Activated T-helper 17 cell treated with anti-CD3 and anti-CD28 coated beads, Interleukin-2, amount 50 U/mL, for 72 hours (primary cell): ENCODE measurements at regions not wholly inside any gene's neighbourhood (a gene's known extent, or its start where the extent isn't known, plus 50 kb on each side); places are given as distances from the start of the nearest gene placed in this dataset.
"Not testable (repeated sequence)": the region's sequence is repeated elsewhere in the genome, so short reads cannot be mapped to it uniquely, and the experiment has no call there.

Experiments
- ATAC-seq: fragments of 150-1000 bp; cut with Tn5 transposase; replicated peaks from 2 replicates; pipeline ENCODE4 v1.10.0; 2021; ENCODE audit warnings: mild to moderate bottlenecking, moderate library complexity
- H3K27ac Mint-ChIP-seq: one replicate; pipeline ENCODE4 v1.8.0; 2022; ENCODE audit warnings: mixed read lengths
- H3K27me3 Mint-ChIP-seq: one replicate; pipeline ENCODE4 v1.8.0; 2022; ENCODE audit warnings: mixed read lengths
- H3K36me3 Mint-ChIP-seq: one replicate; pipeline ENCODE4 v1.8.0; 2022; ENCODE audit warnings: low read depth, mild to moderate bottlenecking, mixed read lengths
- H3K4me1 Mint-ChIP-seq: one replicate; pipeline ENCODE4 v1.8.0; 2022; ENCODE audit warnings: mixed read lengths
- H3K4me3 Mint-ChIP-seq: one replicate; pipeline ENCODE4 v1.8.0; 2022; ENCODE audit warnings: mild to moderate bottlenecking, mixed read lengths
- H3K9me3 Mint-ChIP-seq: one replicate; pipeline ENCODE4 v1.8.0; 2022; ENCODE audit warnings: mixed read lengths

- H3K4me3 Mint-ChIP-seq = no peak overlapping the region
- no peaks in the 10 kb centered on the region for H3K27me3 Mint-ChIP-seq
- ATAC-seq = no peak
- H3K4me1 Mint-ChIP-seq = no peaks in the 10 kb centered on the region
- no peaks in the 10 kb centered on the region for H3K36me3 Mint-ChIP-seq
- no peak overlapping the region for H3K27ac Mint-ChIP-seq
- peaks cover 9% of the 10 kb centered on the region for H3K9me3 Mint-ChIP-seq
These were observed 797.3 kb upstream of the FRG1 start for GRCh38 chr4:189143263-189143952.

GRCh38 chr4:189147005-189147929 lies 793.4 kb upstream of the FRG1 start:
- ATAC-seq = no peak
- no peak overlapping the region for H3K27ac Mint-ChIP-seq
- H3K4me1 Mint-ChIP-seq = no peaks in the 10 kb centered on the region
- H3K27me3 Mint-ChIP-seq = no peaks in the 10 kb centered on the region
- H3K4me3 Mint-ChIP-seq = no peak overlapping the region
- H3K9me3 Mint-ChIP-seq = peaks cover 19% of the 10 kb centered on the region
- H3K36me3 Mint-ChIP-seq = no peaks in the 10 kb centered on the region

GRCh38 chr4:189155083-189155482 lies 785.6 kb upstream of the FRG1 start:
- not testable (repeated sequence) for H3K27me3 Mint-ChIP-seq, ATAC-seq, H3K4me3 Mint-ChIP-seq, H3K27ac Mint-ChIP-seq, H3K4me1 Mint-ChIP-seq, H3K36me3 Mint-ChIP-seq
- H3K9me3 Mint-ChIP-seq = peaks cover 22% of the 10 kb centered on the region

GRCh38 chr4:189162073-189162789 lies 778.4 kb upstream of the FRG1 start:
- Mint-ChIP-seq H3K4me1 (no peaks in the 10 kb centered on the region), H3K27ac (no peak overlapping the region), H3K27me3 (no peaks in the 10 kb centered on the region), H3K9me3 (peaks cover 7% of the 10 kb centered on the region), H3K36me3 (no peaks in the 10 kb centered on the region), H3K4me3 (no peak overlapping the region)
- no peak for ATAC-seq

GRCh38 chr4:189162888-189163287 lies 777.8 kb upstream of the FRG1 start:
- H3K9me3 Mint-ChIP-seq = peaks cover 6% of the 10 kb centered on the region

GRCh38 chr4:189176002-189176401 lies 764.7 kb upstream of the FRG1 start:
- Mint-ChIP-seq H3K27ac (no peak overlapping the region), H3K27me3 (no peaks in the 10 kb centered on the region), H3K4me1 (no peaks in the 10 kb centered on the region), H3K36me3 (no peaks in the 10 kb centered on the region), H3K9me3 (peaks cover 16% of the 10 kb centered on the region), H3K4me3 (no peak overlapping the region)
- no peak for ATAC-seq

More at GRCh38 chr4:189162888-189163287, 777.8 kb upstream of the FRG1 start:
- Mint-ChIP-seq H3K4me1 (no peaks in the 10 kb centered on the region), H3K27ac (no peak overlapping the region), H3K27me3 (no peaks in the 10 kb centered on the region), H3K4me3 (no peak overlapping the region), H3K36me3 (no peaks in the 10 kb centered on the region)
- no peak for ATAC-seq

GRCh38 chr4:189177130-189177529 lies 763.5 kb upstream of the FRG1 start:
- Mint-ChIP-seq H3K27ac (no peak overlapping the region), H3K4me3 (no peak overlapping the region), H3K36me3 (no peaks in the 10 kb centered on the region), H3K4me1 (no peaks in the 10 kb centered on the region), H3K9me3 (peaks cover 21% of the 10 kb centered on the region), H3K27me3 (no peaks in the 10 kb centered on the region)
- ATAC-seq = no peak

- no peaks in the 10 kb centered on the region for H3K4me1 Mint-ChIP-seq
- H3K27me3 Mint-ChIP-seq = no peaks in the 10 kb centered on the region
- no peak overlapping the region for H3K27ac Mint-ChIP-seq
- peaks cover 21% of the 10 kb centered on the region for H3K9me3 Mint-ChIP-seq
- ATAC-seq = no peak
- no peak overlapping the region for H3K4me3 Mint-ChIP-seq
- H3K36me3 Mint-ChIP-seq = no peaks in the 10 kb centered on the region
These were observed 762.4 kb upstream of the FRG1 start for GRCh38 chr4:189178125-189178746.

- H3K4me1 Mint-ChIP-seq = no peaks in the 10 kb centered on the region
- no peak for ATAC-seq
- H3K4me3 Mint-ChIP-seq = no peak overlapping the region
- no peaks in the 10 kb centered on the region for H3K36me3 Mint-ChIP-seq
- H3K27ac Mint-ChIP-seq = no peak overlapping the region
- no peaks in the 10 kb centered on the region for H3K27me3 Mint-ChIP-seq
- peaks cover 18% of the 10 kb centered on the region for H3K9me3 Mint-ChIP-seq
These were observed 754.8 kb upstream of the FRG1 start for GRCh38 chr4:189185810-189186432.

GRCh38 chr4:189187531-189188052 lies 753.1 kb upstream of the FRG1 start:
- Mint-ChIP-seq H3K36me3 (no peaks in the 10 kb centered on the region), H3K4me3 (no peak overlapping the region), H3K27ac (no peak overlapping the region)

GRCh38 chr4:189198624-189199023 lies 742.0 kb upstream of the FRG1 start:
- Mint-ChIP-seq H3K27ac (no peak overlapping the region), H3K9me3 (peaks cover 8% of the 10 kb centered on the region), H3K4me3 (no peak overlapping the region), H3K27me3 (no peaks in the 10 kb centered on the region), H3K4me1 (peaks cover 6% of the 10 kb centered on the region), H3K36me3 (no peaks in the 10 kb centered on the region)
- ATAC-seq = no peak

More at GRCh38 chr4:189187531-189188052, 753.1 kb upstream of the FRG1 start:
- ATAC-seq = no peak
- Mint-ChIP-seq H3K27me3 (no peaks in the 10 kb centered on the region), H3K4me1 (no peaks in the 10 kb centered on the region), H3K9me3 (peaks cover 19% of the 10 kb centered on the region)

- Mint-ChIP-seq H3K9me3 (peaks cover 4% of the 10 kb centered on the region), H3K4me3 (no peak overlapping the region), H3K27ac (no peak overlapping the region), H3K36me3 (no peaks in the 10 kb centered on the region), H3K27me3 (no peaks in the 10 kb centered on the region), H3K4me1 (peaks cover 6% of the 10 kb centered on the region)
- ATAC-seq = no peak
These were observed 740.3 kb upstream of the FRG1 start for GRCh38 chr4:189200353-189200752.

GRCh38 chr4:189202182-189202868 lies 738.3 kb upstream of the FRG1 start:
- H3K4me3 Mint-ChIP-seq = peak overlapping the region; percentile 57
- no peaks in the 10 kb centered on the region for H3K36me3 Mint-ChIP-seq
- H3K4me1 Mint-ChIP-seq = peaks cover 6% of the 10 kb centered on the region
- no peak for ATAC-seq
- no peaks in the 10 kb centered on the region for H3K27me3 Mint-ChIP-seq
- H3K9me3 Mint-ChIP-seq = peaks cover 8% of the 10 kb centered on the region
- no peak overlapping the region for H3K27ac Mint-ChIP-seq
